Suppressor macrophage (primary cell): ENCODE measurements at regions not wholly inside any gene's neighbourhood (a gene's known extent, or its start where the extent isn't known, plus 50 kb on each side); places are given as distances from the start of the nearest gene placed in this dataset.
"Not testable (repeated sequence)": the region's sequence is repeated elsewhere in the genome, so short reads cannot be mapped to it uniquely, and the experiment has no call there.

Experiments used
- DNase-seq, 4 experiments: peaks; one replicate each; pipeline ENCODE4 v3.0.0-alpha.2; 2020 to 2022

GRCh38 chr2:144004742-144005141 is 515.2 kb downstream of the ZEB2 start:
- no peak for DNase-seq

- DNase-seq, result no peak
These were observed 516.4 kb downstream of the ZEB2 start for GRCh38 chr2:144003460-144004075.

GRCh38 chr2:143996974-143997373 is 522.9 kb downstream of the ZEB2 start:
- no peak for DNase-seq

- DNase-seq, result no peak
These were observed 525.0 kb downstream of the ZEB2 start for GRCh38 chr2:143994961-143995360.

GRCh38 chr2:143991596-143991995 is 528.3 kb downstream of the ZEB2 start:
- not testable (repeated sequence) for DNase-seq

GRCh38 chr2:143988082-143988481 is 531.8 kb downstream of the ZEB2 start:
- DNase-seq, result no peak

GRCh38 chr2:143981428-143981827 is 538.5 kb downstream of the ZEB2 start:
- DNase-seq, result no peak

GRCh38 chr2:143977356-143977755 is 542.6 kb downstream of the ZEB2 start:
- DNase-seq, result no peak

GRCh38 chr2:143975216-143975615 is 544.7 kb downstream of the ZEB2 start:
- DNase-seq, result no peak

GRCh38 chr2:143974262-143974661 is 545.7 kb downstream of the ZEB2 start:
- DNase-seq, result no peak

- no peak for DNase-seq
These were observed 551.1 kb downstream of the ZEB2 start for GRCh38 chr2:143968860-143969259.

GRCh38 chr2:143968360-143968759 is 551.6 kb downstream of the ZEB2 start:
- no peak for DNase-seq

GRCh38 chr2:143965493-143966164 is 554.3 kb downstream of the ZEB2 start:
- DNase-seq, result no peak

GRCh38 chr2:143964891-143965290 is 555.0 kb downstream of the ZEB2 start:
- no peak for DNase-seq

GRCh38 chr2:143960177-143960576 is 559.7 kb downstream of the ZEB2 start:
- no peak for DNase-seq

GRCh38 chr2:143957321-143957720 is 562.6 kb downstream of the ZEB2 start:
- no peak for DNase-seq

- DNase-seq, result no peak
These were observed 564.4 kb downstream of the ZEB2 start for GRCh38 chr2:143955401-143956065.

GRCh38 chr2:143954844-143955243 is 565.1 kb downstream of the ZEB2 start:
- no peak for DNase-seq

GRCh38 chr2:143954186-143954585 is 565.7 kb downstream of the ZEB2 start:
- DNase-seq, result no peak

GRCh38 chr2:143953451-143954030 is 566.4 kb downstream of the ZEB2 start:
- no peak for DNase-seq

GRCh38 chr2:143952536-143952935 is 567.4 kb downstream of the ZEB2 start:
- DNase-seq, result no peak

- no peak for DNase-seq
These were observed 569.2 kb downstream of the ZEB2 start for GRCh38 chr2:143950704-143951103.

- no peak for DNase-seq
These were observed 570.6 kb downstream of the ZEB2 start for GRCh38 chr2:143949121-143949848.
